Vagina (tissue), 2 donors: ENCODE measurements at regions not wholly inside any gene's neighbourhood (a gene's known extent, or its start where the extent isn't known, plus 50 kb on each side); places are given as distances from the start of the nearest gene placed in this dataset.
A peak's percentile ranks its signal among the peaks of the same experiment; 100 is the strongest.

ENCODE experiments used
- DNase-seq, 2 donors: peaks; one replicate each; pipeline ENCODE4 v3.0.0-alpha.2; 2017; ENCODE audit errors: extremely low spot score in 2 of 2
- H3K27ac ChIP-seq: fragments of 200-600 bp; sonication (generic); one replicate; pipeline ENCODE4 v1.5.1; 2019
- H3K27me3 ChIP-seq: fragments of 200-600 bp; sonication (generic); one replicate; pipeline ENCODE4 v1.5.1; 2019
- H3K36me3 ChIP-seq, 2 donors: fragments of 200-600 bp; sonication (generic); one replicate each; pipeline ENCODE4 v1.5.1; 2017 to 2019
- H3K4me1 ChIP-seq: fragments of 200-600 bp; sonication (generic); one replicate; pipeline ENCODE4 v1.5.1; 2019
- H3K4me3 ChIP-seq, 2 donors: fragments of 200-600 bp; sonication (generic); 1 replicate in 1 of 2; 2 replicates in 1 of 2; pipeline ENCODE4 v1.5.1; 2016 to 2019
- H3K9me3 ChIP-seq: fragments of 200-600 bp; sonication (generic); one replicate; pipeline ENCODE4 v1.5.1; 2019
- POLR2A ChIP-seq, 2 donors: fragments of 450-650 bp; IDR thresholded peaks; one replicate each; pipeline ENCODE4 v1.6.1; 2017; ENCODE audit warnings: antibody characterized with exemption in 2 of 2, mild to moderate bottlenecking in 2 of 2, moderate library complexity in 2 of 2
- POLR2AphosphoS5 ChIP-seq, 2 donors: sonication (generic); formaldehyde crosslinking; IDR thresholded peaks; one replicate each; pipeline ENCODE4 v1.9.0; 2017; ENCODE audit warnings: antibody characterized with exemption in 2 of 2, mild to moderate bottlenecking in 2 of 2, low read depth in 1 of 2; ENCODE audit not compliant: insufficient read depth in 1 of 2
- intact Hi-C: fragments of 100-400 bp; cut with DNase I; formaldehyde crosslinking; loops from one replicate; pipeline ENCODE4 v1.15.1; 2023
- TF ChIP-seq, protein P1 (sequence below), 3 experiments: fragments of 450-650 bp in 2 of 3; fragments of 200-600 bp in 1 of 3; sonication (generic) in 1 of 3; IDR thresholded peaks; one replicate each; pipeline ENCODE4 v1.5.1; 2017 to 2019; ENCODE audit warnings: antibody characterized with exemption in 3 of 3, mild to moderate bottlenecking in 2 of 3, moderate library complexity in 2 of 3

GRCh38 chr12:31874961-31875608 lies 84.1 kb upstream of the RESF1 start:
- TF ChIP-seq POLR2A (IDR thresholded peaks at IDR 0.05) (no peak), POLR2AphosphoS5 (IDR thresholded peaks at IDR 0.05; ENCODE audit: insufficient read depth in 1 of 2, low read depth in 1 of 2) (peak; percentile 33 to 54)
- intact Hi-C loops: no loop called here
- H3K36me3 ChIP-seq: no peaks in the 10 kb centered on the region
- DNase-seq: no peak
- peak overlapping the region; percentile 53 for H3K27ac ChIP-seq
- peaks cover 12% of the 10 kb centered on the region for H3K4me1 ChIP-seq
- H3K4me3 ChIP-seq: no peak overlapping the region
- no peaks in the 10 kb centered on the region for H3K9me3 ChIP-seq
- no peaks in the 10 kb centered on the region for H3K27me3 ChIP-seq

DNA sequence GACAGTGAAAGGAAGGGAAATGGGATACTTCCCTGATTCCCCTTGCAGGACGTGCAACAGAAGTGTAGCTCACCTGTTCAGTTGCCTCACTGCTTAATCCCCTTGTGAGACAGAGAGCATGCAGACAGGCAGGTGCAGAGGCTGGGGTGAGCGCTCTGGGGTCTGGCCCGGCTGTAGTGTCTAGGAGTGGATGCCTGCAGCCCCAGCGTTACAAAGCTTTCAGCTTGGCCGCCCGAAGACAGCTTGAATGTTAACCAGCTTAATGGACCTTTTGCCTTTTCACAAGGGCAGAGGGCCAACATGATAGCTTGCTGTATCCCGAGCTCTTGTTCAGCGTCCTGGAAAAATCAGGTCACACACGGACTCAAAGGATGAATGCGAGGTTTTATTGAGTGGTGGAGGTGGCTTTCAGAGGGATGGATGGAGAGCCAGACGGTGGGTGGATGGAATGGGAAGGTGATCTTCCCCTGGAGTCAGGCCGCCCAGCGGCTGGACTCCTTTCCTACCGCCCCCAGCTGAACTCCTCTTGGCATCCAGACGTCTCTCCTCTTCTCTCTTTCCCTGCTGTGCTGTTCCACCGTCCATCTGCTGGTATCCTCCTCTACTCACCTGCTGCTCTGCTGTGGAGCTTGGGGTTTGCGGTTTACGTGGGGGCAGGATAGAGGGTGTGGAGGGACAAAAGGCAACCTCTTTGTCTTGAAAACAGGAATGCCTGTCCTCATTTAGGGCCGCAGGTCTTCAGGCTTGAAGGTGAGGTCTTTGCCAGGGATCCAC lies 86.2 kb upstream of the RESF1 start:
- Histone ChIP-seq H3K36me3 (no peaks in the 10 kb centered on the region), H3K27ac (no peak overlapping the region), H3K4me3 (no peak overlapping the region), H3K27me3 (no peaks in the 10 kb centered on the region), H3K4me1 (peaks cover 12% of the 10 kb centered on the region), H3K9me3 (no peaks in the 10 kb centered on the region)
- TF ChIP-seq, protein P1, sequence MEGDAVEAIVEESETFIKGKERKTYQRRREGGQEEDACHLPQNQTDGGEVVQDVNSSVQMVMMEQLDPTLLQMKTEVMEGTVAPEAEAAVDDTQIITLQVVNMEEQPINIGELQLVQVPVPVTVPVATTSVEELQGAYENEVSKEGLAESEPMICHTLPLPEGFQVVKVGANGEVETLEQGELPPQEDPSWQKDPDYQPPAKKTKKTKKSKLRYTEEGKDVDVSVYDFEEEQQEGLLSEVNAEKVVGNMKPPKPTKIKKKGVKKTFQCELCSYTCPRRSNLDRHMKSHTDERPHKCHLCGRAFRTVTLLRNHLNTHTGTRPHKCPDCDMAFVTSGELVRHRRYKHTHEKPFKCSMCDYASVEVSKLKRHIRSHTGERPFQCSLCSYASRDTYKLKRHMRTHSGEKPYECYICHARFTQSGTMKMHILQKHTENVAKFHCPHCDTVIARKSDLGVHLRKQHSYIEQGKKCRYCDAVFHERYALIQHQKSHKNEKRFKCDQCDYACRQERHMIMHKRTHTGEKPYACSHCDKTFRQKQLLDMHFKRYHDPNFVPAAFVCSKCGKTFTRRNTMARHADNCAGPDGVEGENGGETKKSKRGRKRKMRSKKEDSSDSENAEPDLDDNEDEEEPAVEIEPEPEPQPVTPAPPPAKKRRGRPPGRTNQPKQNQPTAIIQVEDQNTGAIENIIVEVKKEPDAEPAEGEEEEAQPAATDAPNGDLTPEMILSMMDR (IDR thresholded peaks at IDR 0.05): no peak
- TF ChIP-seq POLR2AphosphoS5 (IDR thresholded peaks at IDR 0.05; ENCODE audit: insufficient read depth in 1 of 2, low read depth in 1 of 2): no peak
- no peak for DNase-seq
- intact Hi-C loops: no loop called here

GRCh38 chr12:31869972-31870371 lies 89.2 kb upstream of the RESF1 start:
- TF ChIP-seq, protein P1 (IDR thresholded peaks at IDR 0.05): no peak
- no peak for TF ChIP-seq POLR2A (IDR thresholded peaks at IDR 0.05)
- TF ChIP-seq POLR2AphosphoS5 (IDR thresholded peaks at IDR 0.05; ENCODE audit: insufficient read depth in 1 of 2, low read depth in 1 of 2): no peak
- DNase-seq: no peak

GRCh38 chr12:31868965-31869364 lies 90.2 kb upstream of the RESF1 start:
- Histone ChIP-seq H3K4me3 (no peak overlapping the region), H3K4me1 (no peaks in the 10 kb centered on the region), H3K27me3 (no peaks in the 10 kb centered on the region), H3K9me3 (no peaks in the 10 kb centered on the region), H3K27ac (no peak overlapping the region), H3K36me3 (no peaks in the 10 kb centered on the region)
- no peak for DNase-seq
- intact Hi-C loops: no loop called here
- TF ChIP-seq POLR2AphosphoS5 (IDR thresholded peaks at IDR 0.05; ENCODE audit: insufficient read depth in 1 of 2, low read depth in 1 of 2) (no peak), POLR2A (IDR thresholded peaks at IDR 0.05) (no peak)
- TF ChIP-seq, protein P1 (IDR thresholded peaks at IDR 0.05): no peak

More at GRCh38 chr12:31869972-31870371, 89.2 kb upstream of the RESF1 start:
- H3K27me3 ChIP-seq: no peaks in the 10 kb centered on the region
- H3K4me1 ChIP-seq: peaks cover 5% of the 10 kb centered on the region
- H3K4me3 ChIP-seq: no peak overlapping the region
- no peaks in the 10 kb centered on the region for H3K9me3 ChIP-seq
- no peaks in the 10 kb centered on the region for H3K36me3 ChIP-seq
- no peak overlapping the region for H3K27ac ChIP-seq
- intact Hi-C loops: no loop called here

GRCh38 chr12:31867292-31867691 lies 91.9 kb upstream of the RESF1 start:
- Histone ChIP-seq H3K9me3 (no peaks in the 10 kb centered on the region), H3K27ac (no peak overlapping the region), H3K4me1 (no peaks in the 10 kb centered on the region), H3K27me3 (no peaks in the 10 kb centered on the region), H3K4me3 (no peak overlapping the region), H3K36me3 (no peaks in the 10 kb centered on the region)
- intact Hi-C loops: no loop called here
- TF ChIP-seq POLR2A (IDR thresholded peaks at IDR 0.05) (no peak), POLR2AphosphoS5 (IDR thresholded peaks at IDR 0.05; ENCODE audit: insufficient read depth in 1 of 2, low read depth in 1 of 2) (no peak)
- TF ChIP-seq, protein P1 (IDR thresholded peaks at IDR 0.05): no peak
- no peak for DNase-seq
